ENCODE measurements at regions not wholly inside any gene's neighbourhood (a gene's known extent, or its start where the extent isn't known, plus 50 kb on each side); places are given as distances from the start of the nearest gene placed in this dataset.

DNA sequence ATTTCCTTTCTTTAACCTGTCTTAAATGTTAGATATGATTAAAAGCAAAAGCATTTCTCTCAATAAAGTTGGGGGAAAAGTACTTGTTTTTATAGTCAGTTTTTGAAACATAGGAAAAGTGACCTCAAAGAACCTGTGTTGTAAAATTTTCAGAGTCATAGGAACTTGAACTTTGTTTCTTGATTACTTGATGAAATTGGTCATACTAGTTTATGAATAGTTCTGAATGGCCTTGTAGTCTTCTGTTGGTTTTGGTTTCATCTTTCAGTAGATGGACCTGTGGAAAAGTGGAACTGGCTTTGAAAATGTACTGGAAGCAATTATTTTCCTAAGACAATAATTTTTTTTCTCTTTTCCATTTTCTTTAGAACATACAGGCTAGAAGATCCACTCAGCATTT, 222.2 kb upstream of the NUDT6 start:
- no peak overlapping the region for H3K4me3 ChIP-seq (replicated peaks in 1 of 3; ENCODE audit: low read depth in 2 of 3, low read length in 3 of 3)
- no peak overlapping the region for H3K4me2 ChIP-seq (replicated peaks; ENCODE audit: extremely low read depth, low read length, poor library complexity, severe bottlenecking)
- no peaks in the 10 kb centered on the region for H3K27me3 ChIP-seq (ENCODE audit: control insufficient read depth in 2 of 2, insufficient read depth in 2 of 2, low read length in 2 of 2)
- intact Hi-C loops (cut with micrococcal nuclease), result no loop called here
- Mint-ChIP-seq H3K27me3 (ENCODE audit: low read depth in 3 of 3) (no peaks in the 10 kb centered on the region), H3K9me3 (peaks cover 0 to 2% (median 0%) of the 10 kb centered on the region in 7 donors), H3K4me3 (no peak overlapping the region), H3K27ac (no peak overlapping the region), H3K36me3 (no peaks in the 10 kb centered on the region), H3K4me1 (no peaks in the 10 kb centered on the region)
- H3K79me2 ChIP-seq (ENCODE audit: insufficient read depth, low read length), result no peaks in the 10 kb centered on the region
- no peak overlapping the region for H3K9ac ChIP-seq (ENCODE audit: insufficient read depth, low read length, poor library complexity, severe bottlenecking)
- TF ChIP-seq, protein P1, sequence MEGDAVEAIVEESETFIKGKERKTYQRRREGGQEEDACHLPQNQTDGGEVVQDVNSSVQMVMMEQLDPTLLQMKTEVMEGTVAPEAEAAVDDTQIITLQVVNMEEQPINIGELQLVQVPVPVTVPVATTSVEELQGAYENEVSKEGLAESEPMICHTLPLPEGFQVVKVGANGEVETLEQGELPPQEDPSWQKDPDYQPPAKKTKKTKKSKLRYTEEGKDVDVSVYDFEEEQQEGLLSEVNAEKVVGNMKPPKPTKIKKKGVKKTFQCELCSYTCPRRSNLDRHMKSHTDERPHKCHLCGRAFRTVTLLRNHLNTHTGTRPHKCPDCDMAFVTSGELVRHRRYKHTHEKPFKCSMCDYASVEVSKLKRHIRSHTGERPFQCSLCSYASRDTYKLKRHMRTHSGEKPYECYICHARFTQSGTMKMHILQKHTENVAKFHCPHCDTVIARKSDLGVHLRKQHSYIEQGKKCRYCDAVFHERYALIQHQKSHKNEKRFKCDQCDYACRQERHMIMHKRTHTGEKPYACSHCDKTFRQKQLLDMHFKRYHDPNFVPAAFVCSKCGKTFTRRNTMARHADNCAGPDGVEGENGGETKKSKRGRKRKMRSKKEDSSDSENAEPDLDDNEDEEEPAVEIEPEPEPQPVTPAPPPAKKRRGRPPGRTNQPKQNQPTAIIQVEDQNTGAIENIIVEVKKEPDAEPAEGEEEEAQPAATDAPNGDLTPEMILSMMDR (IDR thresholded peaks at IDR 0.05), result no peak
- DNase-seq, result no peak
- H2AFZ ChIP-seq (ENCODE audit: insufficient read depth, low read depth, low read length, poor library complexity, severe bottlenecking), result no peak overlapping the region
- no peaks in the 10 kb centered on the region for H3K9me3 ChIP-seq (replicated peaks in 1 of 2; ENCODE audit: control insufficient read depth in 1 of 2, insufficient read depth in 1 of 2, low read length in 2 of 2)
- no peaks in the 10 kb centered on the region for H3K4me1 ChIP-seq (ENCODE audit: control insufficient read depth in 1 of 2, insufficient read depth in 2 of 2, low read length in 2 of 2)
- H4K20me1 ChIP-seq (ENCODE audit: insufficient read depth, low read length), result no peaks in the 10 kb centered on the region
- H3K27ac ChIP-seq (ENCODE audit: low read depth in 1 of 2, low read length in 2 of 2), result no peak overlapping the region
- no peaks in the 10 kb centered on the region for H3K36me3 ChIP-seq (replicated peaks in 1 of 2; ENCODE audit: control insufficient read depth in 1 of 2, insufficient read depth in 2 of 2, low read length in 2 of 2)

DNA sequence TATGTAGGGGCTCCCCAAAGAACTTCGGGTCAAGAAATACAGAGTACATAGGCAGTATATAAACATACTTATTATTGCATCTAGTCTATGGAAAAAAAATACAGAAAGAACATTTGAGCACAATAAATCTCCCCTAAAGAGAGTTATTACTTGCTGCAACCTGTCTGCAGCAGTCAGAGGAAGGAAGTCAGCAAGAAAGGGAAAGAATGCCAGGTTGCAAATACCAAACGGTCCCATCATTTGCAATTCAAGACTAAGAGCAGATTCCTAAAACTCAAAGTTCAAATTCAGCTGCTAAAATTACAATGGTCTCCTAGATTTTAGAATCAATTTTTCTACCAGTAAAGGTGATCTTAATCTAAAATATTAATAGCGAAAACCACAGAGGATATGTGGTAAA, 236.2 kb upstream of the NUDT6 start:
- no peaks in the 10 kb centered on the region for H3K4me1 ChIP-seq (ENCODE audit: control insufficient read depth in 1 of 2, insufficient read depth in 2 of 2, low read length in 2 of 2)
- Mint-ChIP-seq H3K4me1 (peaks cover 3% of the 10 kb centered on the region), H3K36me3 (no peaks in the 10 kb centered on the region), H3K9me3 (peaks cover 0 to 1% (median 0%) of the 10 kb centered on the region in 7 donors), H3K27ac (no peak overlapping the region), H3K27me3 (ENCODE audit: low read depth in 3 of 3) (no peaks in the 10 kb centered on the region), H3K4me3 (no peak overlapping the region)
- no peak for DNase-seq
- H3K36me3 ChIP-seq (replicated peaks in 1 of 2; ENCODE audit: control insufficient read depth in 1 of 2, insufficient read depth in 2 of 2, low read length in 2 of 2), result no peaks in the 10 kb centered on the region
- H3K27ac ChIP-seq (ENCODE audit: low read depth in 1 of 2, low read length in 2 of 2), result no peak overlapping the region
- H3K79me2 ChIP-seq (ENCODE audit: insufficient read depth, low read length), result no peaks in the 10 kb centered on the region
- TF ChIP-seq, protein P1 (IDR thresholded peaks at IDR 0.05), result no peak
- no peaks in the 10 kb centered on the region for H3K9me3 ChIP-seq (replicated peaks in 1 of 2; ENCODE audit: control insufficient read depth in 1 of 2, insufficient read depth in 1 of 2, low read length in 2 of 2)
- no peaks in the 10 kb centered on the region for H3K27me3 ChIP-seq (ENCODE audit: control insufficient read depth in 2 of 2, insufficient read depth in 2 of 2, low read length in 2 of 2)
- H2AFZ ChIP-seq (ENCODE audit: insufficient read depth, low read depth, low read length, poor library complexity, severe bottlenecking), result no peak overlapping the region
- no CpG with 5 or more reads among the region's 3 CpGs for WGBS (ENCODE audit: insufficient coverage)
- no peak overlapping the region for H3K4me2 ChIP-seq (replicated peaks; ENCODE audit: extremely low read depth, low read length, poor library complexity, severe bottlenecking)
- H3K4me3 ChIP-seq (replicated peaks in 1 of 3; ENCODE audit: low read depth in 2 of 3, low read length in 3 of 3), result no peak overlapping the region
- H3K9ac ChIP-seq (ENCODE audit: insufficient read depth, low read length, poor library complexity, severe bottlenecking), result no peak overlapping the region
- no peaks in the 10 kb centered on the region for H4K20me1 ChIP-seq (ENCODE audit: insufficient read depth, low read length)
- intact Hi-C loops (cut with micrococcal nuclease), result no loop called here
